CD4-positive, alpha-beta T cell treated with Interleukin-6 for 4 hours (primary cell): ENCODE measurements at regions not wholly inside any gene's neighbourhood (a gene's known extent, or its start where the extent isn't known, plus 50 kb on each side); places are given as distances from the start of the nearest gene placed in this dataset.
"Not testable (repeated sequence)": the region's sequence is repeated elsewhere in the genome, so short reads cannot be mapped to it uniquely, and the experiment has no call there.

Experiments used
- DNase-seq: peaks from one replicate; pipeline ENCODE4 v3.0.0-alpha.2; 2020; ENCODE audit warnings: mixed read lengths

GRCh38 chr6:44723439-44724197 lies 336.1 kb downstream of the CDC5L start:
- no peak for DNase-seq

DNA sequence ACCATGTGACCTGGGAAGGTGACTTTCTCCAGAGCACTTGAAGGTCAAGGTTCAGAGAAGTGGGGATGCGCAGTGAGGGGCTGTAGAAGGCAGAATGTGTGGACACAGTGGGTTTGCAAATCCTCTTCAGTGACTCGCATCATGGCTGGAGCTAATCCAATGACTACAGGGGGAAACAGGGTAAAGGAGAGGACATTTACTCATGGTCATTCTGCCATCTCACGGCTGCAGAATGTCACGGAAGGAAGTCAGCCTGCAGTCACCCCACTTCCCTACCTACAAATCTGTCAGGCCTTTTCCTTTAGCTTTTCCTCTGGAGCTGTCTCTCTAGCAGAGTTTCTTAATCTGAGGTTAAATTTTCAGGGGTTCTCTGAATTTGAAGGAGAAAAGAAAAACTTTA lies 337.6 kb downstream of the CDC5L start:
- no peak for DNase-seq

DNA sequence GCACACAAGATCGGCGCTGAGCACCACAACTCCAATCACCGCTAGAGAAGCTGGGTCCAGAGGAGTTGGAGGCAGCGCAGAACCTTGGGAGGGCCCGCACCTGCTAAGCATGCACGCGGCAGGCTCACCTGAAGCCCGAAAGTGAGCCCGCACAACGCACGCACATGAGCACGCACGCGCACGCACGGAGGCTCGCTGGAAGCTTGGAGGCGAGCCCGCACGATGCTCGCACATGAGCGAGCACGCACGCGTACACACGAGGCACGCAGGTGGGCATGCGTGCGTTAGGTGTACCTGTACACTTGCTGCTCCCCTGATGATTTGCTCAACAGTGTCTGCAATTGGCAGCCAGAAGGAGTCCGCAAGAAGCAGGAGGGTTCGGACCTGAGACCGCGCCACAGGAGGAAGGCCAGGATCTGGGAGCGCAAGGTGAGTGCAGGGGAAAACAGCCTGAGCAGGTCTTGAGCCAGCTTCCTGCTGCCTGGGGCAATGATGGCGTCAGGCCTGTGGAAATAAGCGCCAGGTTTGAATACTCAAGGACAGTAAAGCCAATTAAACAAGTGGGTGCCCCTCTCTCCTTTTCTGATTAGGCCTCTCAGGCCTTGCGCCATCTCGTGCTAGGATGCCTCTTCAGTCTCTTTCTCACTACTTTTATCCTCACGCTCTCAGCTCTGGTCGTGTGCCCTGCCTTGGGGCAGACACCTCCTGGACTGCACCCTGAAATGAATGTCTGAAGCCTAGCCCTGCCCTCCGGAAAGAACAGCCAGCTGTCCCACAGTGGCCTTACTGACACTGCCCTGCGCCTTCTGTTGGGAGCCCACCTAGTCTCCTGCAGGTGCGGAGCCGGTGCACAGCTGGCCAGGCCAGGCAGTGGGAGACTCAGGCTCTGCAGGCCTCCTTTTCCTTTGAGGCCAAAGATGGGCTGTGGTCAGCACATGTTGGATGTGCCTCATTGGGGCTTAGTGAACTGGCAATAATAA lies 340.4 kb downstream of the CDC5L start:
- no peak for DNase-seq

- no peak for DNase-seq
These were observed 343.4 kb downstream of the CDC5L start for GRCh38 chr6:44730771-44731391.

GRCh38 chr6:44731485-44732095 lies 344.1 kb downstream of the CDC5L start:
- no peak for DNase-seq

DNA sequence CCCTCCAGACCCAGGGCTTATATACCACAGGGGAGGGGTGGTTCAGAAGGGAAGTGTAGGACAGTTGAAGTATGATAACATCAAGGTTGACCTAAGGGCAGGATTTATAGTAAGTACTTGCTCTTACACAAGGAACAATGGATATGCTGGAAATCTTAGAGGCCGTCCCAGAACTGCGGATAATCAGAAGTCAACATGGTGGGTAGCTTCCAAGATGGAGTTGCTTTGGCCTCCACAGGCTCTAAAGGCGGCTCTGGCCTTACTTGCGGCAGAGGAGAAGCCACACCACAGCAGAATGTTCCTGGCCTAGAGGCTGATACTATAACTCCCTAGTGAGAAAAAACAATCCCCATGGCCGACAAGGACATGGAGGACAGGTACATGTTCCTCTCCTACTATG lies 344.7 kb downstream of the CDC5L start:
- DNase-seq = no peak

DNA sequence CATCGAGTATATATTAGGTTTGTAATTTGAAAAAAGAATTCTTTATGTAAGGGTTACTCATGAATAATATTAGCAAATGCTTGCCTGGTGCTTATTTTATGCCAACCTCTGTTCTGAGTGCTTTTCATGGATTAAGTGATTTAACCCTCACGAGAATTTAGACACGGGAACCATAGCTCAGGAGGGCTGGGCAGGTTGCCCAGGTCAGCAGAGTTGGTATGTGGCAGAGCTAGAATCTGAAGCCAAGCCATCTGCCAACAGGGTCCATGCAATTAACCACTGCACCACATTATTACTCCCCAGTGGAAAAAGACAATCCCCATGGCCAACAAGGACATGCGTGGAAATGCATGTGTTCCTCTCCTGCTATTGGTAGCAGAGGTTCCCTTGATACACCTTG lies 345.6 kb downstream of the CDC5L start:
- no peak for DNase-seq

DNA sequence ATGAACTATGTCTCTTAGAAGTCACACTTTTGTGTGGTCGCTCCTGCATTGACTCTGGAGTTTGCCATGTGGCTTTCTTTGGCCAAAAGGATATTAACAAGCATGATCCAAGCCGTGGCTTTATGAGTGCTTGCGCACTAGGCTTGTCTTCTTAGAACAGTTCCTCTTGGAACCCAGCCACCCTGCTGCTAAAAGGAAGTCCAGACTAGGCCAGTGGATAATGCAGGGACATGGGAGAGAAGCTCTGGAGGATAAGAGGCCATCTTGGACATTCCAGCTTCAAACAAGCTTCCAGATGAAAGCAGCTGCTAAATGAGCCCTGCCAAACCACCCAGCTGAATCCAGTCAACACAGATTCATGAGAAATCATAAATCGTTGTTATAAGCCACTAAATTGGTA lies 346.4 kb downstream of the CDC5L start:
- no peak for DNase-seq

DNA sequence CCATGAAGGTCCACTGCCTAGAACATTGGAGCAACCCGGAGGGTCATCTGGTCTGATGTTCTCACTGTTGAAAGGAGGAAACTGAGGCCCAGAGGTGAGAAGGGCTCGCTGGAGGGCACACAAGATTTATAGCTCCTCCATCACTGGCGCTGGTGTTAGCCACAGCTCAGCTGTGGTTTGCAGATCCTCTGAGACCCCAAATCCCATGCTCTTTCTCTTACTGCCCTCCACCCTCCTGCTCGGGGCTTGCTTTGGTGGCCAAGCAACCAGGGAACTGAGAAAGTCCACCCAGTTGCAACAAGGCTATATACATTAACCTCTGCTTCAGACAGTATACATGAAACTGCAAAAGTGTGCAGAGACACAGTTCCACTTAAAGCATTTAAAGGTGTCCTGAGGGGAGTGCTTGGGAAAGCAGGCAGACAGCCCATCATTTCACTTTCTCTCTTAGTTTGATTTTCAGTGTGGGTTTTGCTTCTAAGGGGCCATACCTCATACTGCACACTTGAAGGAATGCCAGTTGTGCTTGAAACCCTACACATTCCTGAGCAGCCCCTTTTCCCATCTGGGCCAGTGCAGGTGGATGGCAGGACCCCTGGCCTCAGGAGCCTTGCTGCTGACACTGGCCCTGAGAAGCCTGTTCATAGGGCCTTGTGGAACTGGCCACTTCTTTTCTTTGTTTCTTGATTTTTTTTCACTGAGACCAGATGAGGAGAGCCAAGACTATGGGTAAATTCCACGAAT lies 347.6 kb downstream of the CDC5L start:
- no peak for DNase-seq

DNA sequence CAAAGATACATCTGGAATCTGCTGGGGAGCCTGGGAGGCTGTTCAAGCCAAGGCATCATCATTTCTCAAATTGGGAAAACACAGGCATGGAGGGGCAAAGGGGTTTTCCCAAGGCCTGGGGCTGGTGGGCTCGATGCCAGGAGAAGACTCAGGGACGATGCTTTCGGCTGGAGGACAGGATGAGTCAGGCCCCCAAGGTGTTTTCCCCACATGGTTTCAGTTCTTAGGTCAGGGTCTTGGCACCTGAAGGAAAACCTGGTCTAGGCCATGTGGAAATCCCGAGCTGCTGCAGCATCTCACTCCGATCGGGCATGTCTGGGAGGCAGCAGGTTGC lies 348.1 kb downstream of the CDC5L start:
- no peak for DNase-seq

- no peak for DNase-seq
These were observed 349.8 kb downstream of the CDC5L start for GRCh38 chr6:44737341-44737740.

- DNase-seq = no peak
These were observed 350.5 kb downstream of the CDC5L start for GRCh38 chr6:44737829-44738528.

GRCh38 chr6:44738601-44739146 lies 351.2 kb downstream of the CDC5L start:
- no peak for DNase-seq

DNA sequence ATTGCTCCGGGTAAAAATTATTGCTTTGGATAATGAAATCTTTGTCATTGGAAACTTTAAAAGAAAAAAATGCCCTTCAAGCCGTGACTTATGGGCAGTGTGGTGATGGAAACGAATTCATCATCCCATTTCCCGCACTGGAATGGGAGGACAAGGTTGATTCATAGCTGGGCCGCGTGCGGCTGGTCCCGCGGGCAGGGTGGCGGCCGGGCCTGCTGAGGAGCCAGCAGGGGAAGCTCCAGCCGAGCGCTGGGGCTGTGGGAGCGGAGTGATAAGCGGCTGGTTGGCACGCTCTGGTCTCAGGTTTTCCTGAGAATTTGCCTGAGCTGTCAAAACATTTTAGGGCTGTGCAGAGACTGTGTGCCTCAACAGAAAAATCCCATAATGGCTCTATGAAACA lies 351.7 kb downstream of the CDC5L start:
- no peak for DNase-seq

DNA sequence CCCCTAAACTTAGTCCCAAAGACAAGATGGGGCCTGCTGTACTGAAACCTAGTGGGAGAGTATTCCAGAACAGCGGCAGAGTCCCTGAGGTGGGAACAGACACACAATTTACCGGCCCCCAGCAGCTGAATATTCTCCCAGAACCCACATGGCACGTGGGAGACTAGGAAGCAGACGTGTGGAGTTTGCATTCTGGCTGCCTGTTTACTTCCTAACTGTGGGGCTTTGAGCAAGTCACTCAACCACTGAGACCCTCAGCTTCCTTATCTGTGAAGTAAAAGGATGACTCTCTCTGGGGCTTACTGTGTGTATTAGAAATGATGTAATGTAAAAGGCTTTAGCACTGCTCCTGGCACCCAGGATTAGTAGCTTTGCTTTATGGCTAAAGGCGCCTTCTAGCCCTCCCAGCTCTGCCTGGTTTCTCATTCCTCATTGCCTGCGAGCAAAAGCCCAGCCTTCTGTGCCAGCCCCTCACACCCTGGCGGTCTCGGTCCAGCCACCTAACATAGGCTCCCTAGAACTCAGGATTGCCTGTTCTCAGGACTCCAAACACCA lies 353.1 kb downstream of the CDC5L start:
- no peak for DNase-seq

- no peak for DNase-seq
These were observed 354.7 kb downstream of the CDC5L start for GRCh38 chr6:44742201-44742600.

- DNase-seq = no peak
These were observed 355.4 kb downstream of the CDC5L start for GRCh38 chr6:44742828-44743372.

- not testable (repeated sequence) for DNase-seq
These were observed 372.6 kb downstream of the CDC5L start for GRCh38 chr6:44760116-44760515.

GRCh38 chr6:44761046-44761445 lies 373.5 kb downstream of the CDC5L start:
- no peak for DNase-seq

- DNase-seq = no peak
These were observed 375.0 kb downstream of the CDC5L start for GRCh38 chr6:44762496-44762895.
